ENCODE measurements at regions not wholly inside any gene's neighbourhood (a gene's known extent, or its start where the extent isn't known, plus 50 kb on each side); places are given as distances from the start of the nearest gene placed in this dataset.
"Not testable (repeated sequence)": the region's sequence is repeated elsewhere in the genome, so short reads cannot be mapped to it uniquely, and the experiment has no call there.

- Histone ChIP-seq H3K4me1 (no peaks in the 10 kb centered on the region), H3K4me3 (no peak overlapping the region), H3K36me3 (no peaks in the 10 kb centered on the region), H3K9me3 (peaks cover 0 to 3% (median 0%) of the 10 kb centered on the region in 12 donors), H3K27ac (no peak overlapping the region), H3K27me3 (no peaks in the 10 kb centered on the region)
- ATAC-seq (no peak), DNase-seq (no peak)
- intact Hi-C loops (cut with DNase I): no loop called here
- no peak for TF ChIP-seq POLR2A (IDR thresholded peaks at IDR 0.05)
- no peak for TF ChIP-seq CTCF (IDR thresholded peaks at IDR 0.05)
These were observed 254.0 kb upstream of the GJE1 start for GRCh38 chr6:141878686-141879085.

GRCh38 chr6:141877275-141877983, 255.3 kb upstream of the GJE1 start:
- Histone ChIP-seq H3K4me3 (no peak overlapping the region), H3K36me3 (no peaks in the 10 kb centered on the region), H3K9me3 (no peaks in the 10 kb centered on the region), H3K27ac (no peak overlapping the region), H3K4me1 (no peaks in the 10 kb centered on the region), H3K27me3 (no peaks in the 10 kb centered on the region)
- ATAC-seq: no peak
- TF ChIP-seq POLR2A (IDR thresholded peaks at IDR 0.05) (no peak), CTCF (IDR thresholded peaks at IDR 0.05) (no peak)
- no peak for DNase-seq
- WGBS, 4 donors: 83 to 94% (median 89%) methylated on average over 2 of the region's 2 CpGs
- intact Hi-C loops (cut with DNase I): no loop called here

- intact Hi-C loops (cut with DNase I): no loop called here
- TF ChIP-seq CTCF (IDR thresholded peaks at IDR 0.05): no peak
These were observed 257.7 kb upstream of the GJE1 start for GRCh38 chr6:141874930-141875602.

GRCh38 chr6:141869509-141869908, 263.2 kb upstream of the GJE1 start:
- DNase-seq: not testable (repeated sequence)

More at GRCh38 chr6:141874930-141875602, 257.7 kb upstream of the GJE1 start:
- Histone ChIP-seq H3K9me3 (no peaks in the 10 kb centered on the region), H3K36me3 (no peaks in the 10 kb centered on the region), H3K4me3 (no peak overlapping the region), H3K27me3 (no peaks in the 10 kb centered on the region), H3K27ac (no peak overlapping the region), H3K4me1 (no peaks in the 10 kb centered on the region)
- DNase-seq: no peak
- 65 to 71% (median 70%) methylated on average over 6 of the region's 6 CpGs for WGBS, 4 donors
- no peak for ATAC-seq

More at GRCh38 chr6:141869509-141869908, 263.2 kb upstream of the GJE1 start:
- ATAC-seq; H3K4me1 ChIP-seq; H3K36me3 ChIP-seq; H3K4me3 ChIP-seq; H3K27ac ChIP-seq; H3K9me3 ChIP-seq; H3K27me3 ChIP-seq; intact Hi-C loops (cut with DNase I): not testable (repeated sequence)
- WGBS, 4 donors: 67 to 79% (median 75%) methylated on average over 2 of the region's 2 CpGs

All from heart left ventricle (tissue), 16 donors.